K562 (cell line): ENCODE measurements at regions not wholly inside any gene's neighbourhood (a gene's known extent, or its start where the extent isn't known, plus 50 kb on each side); places are given as distances from the start of the nearest gene placed in this dataset.
"Not testable (repeated sequence)": the region's sequence is repeated elsewhere in the genome, so short reads cannot be mapped to it uniquely, and the experiment has no call there.

Experiments
- ATF6 ChIP-seq: sonication (generic); formaldehyde crosslinking; IDR thresholded peaks from 2 replicates; pipeline ENCODE4 v1.4.0; 2020; ENCODE audit warnings: mild to moderate bottlenecking, missing genetic modification reagents
- BRCA1 ChIP-seq, 2 experiments: fragments of 450-650 bp in 1 of 2; sonication (generic) in 1 of 2; formaldehyde crosslinking in 1 of 2; IDR thresholded peaks; 2 replicates each; pipeline versions ENCODE4 v1.5.0 to v1.6.1; 2017 to 2020; ENCODE audit warnings: mild to moderate bottlenecking in 1 of 2, missing genetic modification reagents in 1 of 2
- CREB1 ChIP-seq, 2 experiments: sonication (generic) in 1 of 2; formaldehyde crosslinking in 1 of 2; IDR thresholded peaks; 2 replicates each; pipeline versions ENCODE4 v1.6.1 to v1.8.0; 2012 to 2022; ENCODE audit warnings: inconsistent platforms in 1 of 2, mild to moderate bottlenecking in 1 of 2, missing genetic modification reagents in 1 of 2, moderate library complexity in 1 of 2
- HMG20A ChIP-seq: fragments of 450-650 bp; formaldehyde crosslinking; conservative IDR thresholded peaks from 2 replicates; pipeline ENCODE4 v1.4.0; 2020; ENCODE audit warnings: mild to moderate bottlenecking, mixed read lengths
- MAX ChIP-seq: sonication (generic); formaldehyde crosslinking; IDR thresholded peaks from 2 replicates; pipeline ENCODE4 v1.9.0; 2022; ENCODE audit warnings: mild to moderate bottlenecking, missing genetic modification reagents
- MYC ChIP-seq, 2 experiments: fragments of 250-450 bp in 1 of 2; sonication (Bioruptor Pico) in 1 of 2; IDR thresholded peaks; 2 replicates each; pipeline versions ENCODE4 v1.5.1 to v1.6.1; 2012 to 2021; ENCODE audit warnings: low read depth in 2 of 2, borderline replicate concordance in 1 of 2, improper control_type of control experiment in 1 of 2, low read length in 1 of 2, mild to moderate bottlenecking in 1 of 2, moderate library complexity in 1 of 2
- ZBTB33 ChIP-seq: sonication (generic); formaldehyde crosslinking; IDR thresholded peaks from 2 replicates; pipeline ENCODE4 v1.8.1; 2023; ENCODE audit warnings: mild to moderate bottlenecking, missing genetic modification reagents

- TF ChIP-seq HMG20A (CRISPR knock-in tag); MYC (IDR thresholded peaks at IDR 0.05; ENCODE audit: low read depth, low read length); MYC (CRISPR knock-in tag; IDR thresholded peaks at IDR 0.05; ENCODE audit: borderline replicate concordance, low read depth); ATF6; CREB1 (IDR thresholded peaks at IDR 0.05); CREB1 (CRISPR knock-in tag; IDR thresholded peaks at IDR 0.05); MAX (CRISPR knock-in tag); ZBTB33; BRCA1 (IDR thresholded peaks at IDR 0.05); BRCA1 (CRISPR knock-in tag; IDR thresholded peaks at IDR 0.05): not testable (repeated sequence)
These were observed 85.4 kb upstream of the IKBKE start for GRCh38 chr1:206384891-206385290.
